CD4-positive, alpha-beta T cell treated with Interleukin-15 for 1 hour (primary cell): ENCODE measurements at regions not wholly inside any gene's neighbourhood (a gene's known extent, or its start where the extent isn't known, plus 50 kb on each side); places are given as distances from the start of the nearest gene placed in this dataset.

Source experiments
- DNase-seq: peaks from one replicate; pipeline ENCODE4 v3.0.0-alpha.2; 2020

- DNase-seq, result no peak
Observed at GRCh38 chr3:87041191-87041590, 50.2 kb upstream of the VGLL3 start.
